Esophagus squamous epithelium (tissue), 5 donors: ENCODE measurements at regions not wholly inside any gene's neighbourhood (a gene's known extent, or its start where the extent isn't known, plus 50 kb on each side); places are given as distances from the start of the nearest gene placed in this dataset.
"Not testable (repeated sequence)": the region's sequence is repeated elsewhere in the genome, so short reads cannot be mapped to it uniquely, and the experiment has no call there.

Experiments used
- DNase-seq: peaks from one replicate; lab custom pipeline; 2025; lab: John Stamatoyannopoulos, UW
- H3K27ac ChIP-seq, 4 donors: fragments of 200-600 bp; sonication (generic); one replicate each; pipeline ENCODE4 v1.5.1; 2016 to 2019; ENCODE audit warnings: mild to moderate bottlenecking in 1 of 4
- H3K27me3 ChIP-seq, 4 donors: fragments of 200-600 bp; sonication (generic); 1 replicate in 3 of 4; 2 replicates in 1 of 4; pipeline versions ENCODE4 v1.5.1 to v1.6.0; 2017 to 2021; ENCODE audit warnings: antibody characterized with exemption in 1 of 4
- H3K36me3 ChIP-seq, 3 donors: fragments of 200-600 bp; sonication (generic); one replicate each; pipeline ENCODE4 v1.5.1; 2016 to 2019
- H3K4me1 ChIP-seq, 3 donors: fragments of 200-600 bp; sonication (generic); one replicate each; pipeline ENCODE4 v1.5.1; 2017 to 2019
- H3K4me3 ChIP-seq, 4 donors: fragments of 200-600 bp; sonication (generic); 1 replicate in 3 of 4; 2 replicates in 1 of 4; pipeline ENCODE4 v1.5.1; 2016 to 2019; ENCODE audit warnings: mild to moderate bottlenecking in 2 of 4, moderate library complexity in 1 of 4
- H3K9me3 ChIP-seq, 3 donors: fragments of 200-600 bp; sonication (generic); one replicate each; pipeline ENCODE4 v1.5.1; 2016 to 2019
- POLR2A ChIP-seq, 4 donors: fragments of 450-650 bp; IDR thresholded peaks; one replicate each; pipeline ENCODE4 v1.6.1; 2017; ENCODE audit warnings: antibody characterized with exemption in 4 of 4, mild to moderate bottlenecking in 4 of 4, moderate library complexity in 3 of 4
- WGBS, 2 donors: methylation state at CpG; one replicate each; pipeline ENCODE4 v1.1.5; 2018; 5-methylcytosine and 5-hydroxymethylcytosine counted together
- intact Hi-C: fragments of 100-400 bp; cut with DNase I; formaldehyde crosslinking; loops from one replicate; pipeline ENCODE4 v1.15.0; 2022
- TF ChIP-seq, protein P1 (sequence below), 6 experiments: fragments of 450-650 bp in 4 of 6; fragments of 200-600 bp in 2 of 6; sonication (generic) in 2 of 6; IDR thresholded peaks; one replicate each; pipeline ENCODE4 v1.5.1; 2016 to 2019; ENCODE audit warnings: antibody characterized with exemption in 6 of 6, mild to moderate bottlenecking in 4 of 6, moderate library complexity in 4 of 6
- donor health status: DM: yes; HTN: yes; CAD: no.

DNA sequence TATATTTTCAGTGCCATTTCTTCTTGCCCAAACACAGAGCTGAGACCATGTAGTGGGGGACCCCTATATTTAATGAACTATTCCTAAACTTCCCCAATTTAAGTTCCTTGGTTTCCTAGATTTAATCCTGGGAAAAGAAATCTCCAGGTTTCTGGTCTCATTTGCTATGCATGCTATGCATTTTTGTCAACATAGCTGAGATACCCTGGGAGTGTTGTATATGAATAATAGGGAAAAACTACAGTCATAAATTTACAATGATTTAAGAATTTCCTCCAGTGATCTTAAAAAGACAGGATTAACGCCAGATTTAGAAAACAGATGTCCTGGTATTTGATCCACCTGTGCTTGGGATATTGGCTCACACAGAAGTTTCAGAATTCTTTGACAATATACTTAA is 136.8 kb upstream of the RAPGEF2 start:
- no peak for DNase-seq
- Histone ChIP-seq H3K9me3 (no peaks in the 10 kb centered on the region), H3K4me1 (no peaks in the 10 kb centered on the region), H3K27ac (no peak overlapping the region), H3K27me3 (no peaks in the 10 kb centered on the region), H3K4me3 (no peak overlapping the region), H3K36me3 (no peaks in the 10 kb centered on the region)
- TF ChIP-seq, protein P1, sequence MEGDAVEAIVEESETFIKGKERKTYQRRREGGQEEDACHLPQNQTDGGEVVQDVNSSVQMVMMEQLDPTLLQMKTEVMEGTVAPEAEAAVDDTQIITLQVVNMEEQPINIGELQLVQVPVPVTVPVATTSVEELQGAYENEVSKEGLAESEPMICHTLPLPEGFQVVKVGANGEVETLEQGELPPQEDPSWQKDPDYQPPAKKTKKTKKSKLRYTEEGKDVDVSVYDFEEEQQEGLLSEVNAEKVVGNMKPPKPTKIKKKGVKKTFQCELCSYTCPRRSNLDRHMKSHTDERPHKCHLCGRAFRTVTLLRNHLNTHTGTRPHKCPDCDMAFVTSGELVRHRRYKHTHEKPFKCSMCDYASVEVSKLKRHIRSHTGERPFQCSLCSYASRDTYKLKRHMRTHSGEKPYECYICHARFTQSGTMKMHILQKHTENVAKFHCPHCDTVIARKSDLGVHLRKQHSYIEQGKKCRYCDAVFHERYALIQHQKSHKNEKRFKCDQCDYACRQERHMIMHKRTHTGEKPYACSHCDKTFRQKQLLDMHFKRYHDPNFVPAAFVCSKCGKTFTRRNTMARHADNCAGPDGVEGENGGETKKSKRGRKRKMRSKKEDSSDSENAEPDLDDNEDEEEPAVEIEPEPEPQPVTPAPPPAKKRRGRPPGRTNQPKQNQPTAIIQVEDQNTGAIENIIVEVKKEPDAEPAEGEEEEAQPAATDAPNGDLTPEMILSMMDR (IDR thresholded peaks at IDR 0.05) = no peak
- no peak for TF ChIP-seq POLR2A (IDR thresholded peaks at IDR 0.05)
- 63 to 65% methylated on average over 1 of the region's 1 CpG for WGBS, 2 donors
- intact Hi-C loops = no loop called here

DNA sequence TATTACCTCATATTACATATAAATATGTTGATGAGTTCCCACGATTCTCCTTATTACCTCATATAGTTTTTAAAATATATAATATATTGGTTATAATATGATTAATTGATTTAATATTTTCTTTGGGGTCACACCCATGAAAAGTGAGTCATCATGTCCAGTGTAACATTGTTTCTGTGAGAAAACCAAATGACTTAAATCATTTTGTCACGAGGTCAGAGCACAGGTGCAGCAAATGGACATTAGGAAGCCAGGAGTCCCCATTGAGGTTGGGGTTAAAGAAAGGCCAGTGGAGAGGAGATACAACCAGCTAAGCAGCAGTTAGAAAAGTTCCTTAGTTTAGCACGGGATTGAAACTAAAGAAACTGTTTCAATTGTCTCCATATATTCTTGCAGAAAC is 133.9 kb upstream of the RAPGEF2 start:
- Histone ChIP-seq H3K27me3 (no peaks in the 10 kb centered on the region), H3K27ac (no peak overlapping the region), H3K36me3 (no peaks in the 10 kb centered on the region), H3K4me1 (no peaks in the 10 kb centered on the region), H3K9me3 (no peaks in the 10 kb centered on the region), H3K4me3 (no peak overlapping the region)
- no peak for DNase-seq
- intact Hi-C loops = no loop called here
- WGBS, 2 donors = 63 to 71% methylated on average over 3 of the region's 3 CpGs
- TF ChIP-seq, protein P1 (IDR thresholded peaks at IDR 0.05) = no peak
- TF ChIP-seq POLR2A (IDR thresholded peaks at IDR 0.05) = no peak

DNA sequence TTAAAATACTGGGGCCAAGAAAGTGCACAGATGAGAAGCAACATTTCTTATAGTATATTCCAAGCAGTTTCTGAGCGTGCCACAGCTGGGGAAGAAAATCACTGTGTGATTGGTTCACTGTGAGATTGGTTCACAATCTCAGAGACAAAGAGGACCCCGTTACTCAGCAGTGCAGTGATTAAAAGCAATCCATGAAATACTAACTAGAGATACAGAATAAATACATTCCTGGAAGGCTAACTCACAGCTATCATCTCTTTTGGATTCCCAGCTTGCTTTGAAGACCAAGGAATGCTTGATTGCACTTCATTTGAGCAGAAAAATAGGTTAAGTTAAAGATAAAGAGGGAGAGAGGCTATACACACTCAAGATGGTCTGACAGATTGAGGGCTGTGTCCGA is 132.1 kb upstream of the RAPGEF2 start:
- no peak for TF ChIP-seq POLR2A (IDR thresholded peaks at IDR 0.05)
- TF ChIP-seq, protein P1 (IDR thresholded peaks at IDR 0.05) = no peak

DNA sequence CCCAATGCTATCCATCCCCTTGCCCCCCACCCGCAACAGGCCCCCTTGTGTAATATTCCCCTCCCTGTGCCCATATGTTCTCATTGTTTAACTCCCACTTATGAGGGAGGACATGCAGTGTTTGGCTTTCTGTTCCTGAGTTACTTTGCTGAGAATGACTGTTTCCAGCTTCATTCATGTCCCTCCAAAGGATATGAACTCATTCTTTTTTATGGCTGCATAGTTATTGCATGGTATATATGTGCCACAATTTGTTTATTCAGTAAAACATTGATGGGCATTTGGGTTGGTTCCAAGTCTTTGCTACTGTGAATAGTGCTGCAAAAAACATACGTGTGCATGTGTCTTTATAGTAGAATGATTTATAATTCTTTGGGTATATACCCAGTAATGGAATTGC is 128.4 kb upstream of the RAPGEF2 start:
- WGBS, 2 donors = 63 to 80% methylated on average over 2 of the region's 2 CpGs

More for the DNA sequence above, 132.1 kb upstream of the RAPGEF2 start:
- Histone ChIP-seq H3K4me1 (no peaks in the 10 kb centered on the region), H3K36me3 (no peaks in the 10 kb centered on the region), H3K27ac (no peak overlapping the region), H3K27me3 (no peaks in the 10 kb centered on the region), H3K4me3 (no peak overlapping the region), H3K9me3 (no peaks in the 10 kb centered on the region)
- WGBS, 2 donors = 63 to 66% methylated on average over 3 of the region's 3 CpGs
- intact Hi-C loops = no loop called here
- DNase-seq = no peak

DNA sequence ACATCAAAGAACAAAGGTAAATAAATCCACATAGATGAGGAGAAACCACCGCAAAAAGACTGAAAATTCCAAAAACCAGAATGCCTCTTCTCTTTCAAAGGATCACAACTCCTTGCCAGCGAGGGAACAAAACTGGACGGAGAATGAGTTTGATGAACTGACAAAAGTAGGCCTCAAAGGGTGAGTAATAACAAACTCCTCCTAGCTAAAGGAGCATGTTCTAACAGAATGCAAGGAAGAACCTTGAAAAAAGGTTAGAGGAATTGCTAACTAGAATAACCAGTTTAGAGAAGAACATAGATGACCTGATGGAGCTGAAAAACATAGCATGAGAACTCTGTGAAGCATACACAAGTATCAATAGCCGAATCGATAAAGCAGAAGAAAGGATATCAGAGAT is 122.2 kb upstream of the RAPGEF2 start:
- H3K4me1 ChIP-seq, H3K27ac ChIP-seq, H3K9me3 ChIP-seq, H3K27me3 ChIP-seq, intact Hi-C loops, H3K36me3 ChIP-seq, H3K4me3 ChIP-seq, DNase-seq: not testable (repeated sequence)
- 57 to 73% methylated on average over 5 of the region's 5 CpGs for WGBS, 2 donors

More for the DNA sequence above, 128.4 kb upstream of the RAPGEF2 start:
- intact Hi-C loops, H3K36me3 ChIP-seq, DNase-seq, H3K27ac ChIP-seq, H3K4me1 ChIP-seq, H3K9me3 ChIP-seq, H3K27me3 ChIP-seq, H3K4me3 ChIP-seq: not testable (repeated sequence)

DNA sequence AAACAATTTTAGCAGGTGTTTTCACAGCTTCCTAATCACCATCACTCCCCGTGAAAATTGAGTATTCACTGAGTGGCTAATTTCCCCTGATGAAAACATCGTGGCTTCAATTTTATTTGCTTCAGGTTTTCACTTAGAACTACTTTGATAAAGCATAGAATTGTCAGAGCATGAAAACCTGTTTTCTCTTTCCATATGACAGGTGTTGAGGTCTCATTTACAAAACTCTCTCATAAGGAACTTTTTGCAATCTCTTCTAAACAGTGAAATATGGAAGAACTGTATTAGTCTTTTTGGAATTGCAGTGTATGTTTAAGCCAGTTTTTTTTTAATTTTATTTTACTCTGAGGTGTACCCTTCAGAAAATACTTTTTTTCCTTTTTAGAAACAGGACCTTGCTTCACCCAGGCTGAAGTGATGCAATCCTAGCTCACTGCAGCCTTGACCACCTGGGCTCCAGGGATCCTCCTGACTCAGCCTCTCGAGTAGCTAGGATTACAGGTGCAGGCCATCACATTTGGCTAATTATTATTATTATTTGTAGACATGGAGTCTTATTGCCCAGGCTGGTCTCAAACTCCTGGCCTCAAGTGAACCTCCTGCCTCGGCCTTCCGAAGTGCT is 111.2 kb upstream of the RAPGEF2 start:
- TF ChIP-seq, protein P1 (IDR thresholded peaks at IDR 0.05) = no peak
- TF ChIP-seq POLR2A (IDR thresholded peaks at IDR 0.05) = no peak
- no peak for DNase-seq
- Histone ChIP-seq H3K27ac (no peak overlapping the region), H3K4me3 (no peak overlapping the region), H3K9me3 (peaks cover 0 to 6% (median 0%) of the 10 kb centered on the region in 3 donors), H3K36me3 (no peaks in the 10 kb centered on the region), H3K4me1 (peaks cover 0 to 14% (median 3%) of the 10 kb centered on the region in 3 donors), H3K27me3 (no peaks in the 10 kb centered on the region)
- WGBS, 2 donors = 79 to 87% methylated on average over 5 of the region's 5 CpGs
- intact Hi-C loops = no loop called here
